IPS DF 4.7 (cell line): ENCODE measurements at regions not wholly inside any gene's neighbourhood (a gene's known extent, or its start where the extent isn't known, plus 50 kb on each side); places are given as distances from the start of the nearest gene placed in this dataset.
"Not testable (repeated sequence)": the region's sequence is repeated elsewhere in the genome, so short reads cannot be mapped to it uniquely, and the experiment has no call there.

Source experiments
- DNase-seq: peaks from one replicate; pipeline ENCODE4 v3.0.0-alpha.2; 2013; ENCODE audit warnings: low spot score; ENCODE audit errors: extremely low read depth

GRCh38 chr3:8405144-8405543 lies 96.5 kb upstream of the LMCD1 start:
- no peak for DNase-seq

GRCh38 chr3:8406479-8406878 lies 95.1 kb upstream of the LMCD1 start:
- no peak for DNase-seq

GRCh38 chr3:8413337-8413926 lies 88.2 kb upstream of the LMCD1 start:
- DNase-seq, result no peak

GRCh38 chr3:8416965-8417364 lies 84.7 kb upstream of the LMCD1 start:
- DNase-seq, result no peak

GRCh38 chr3:8420612-8421011 lies 81.0 kb upstream of the LMCD1 start:
- DNase-seq, result no peak

GRCh38 chr3:8421267-8421666 lies 80.4 kb upstream of the LMCD1 start:
- DNase-seq, result no peak

- no peak for DNase-seq
Measured at GRCh38 chr3:8421711-8422110, 79.9 kb upstream of the LMCD1 start.

GRCh38 chr3:8423307-8423706 lies 78.3 kb upstream of the LMCD1 start:
- no peak for DNase-seq

- no peak for DNase-seq
Measured at GRCh38 chr3:8424281-8424680, 77.3 kb upstream of the LMCD1 start.

GRCh38 chr3:8436661-8437287 lies 64.8 kb upstream of the LMCD1 start:
- no peak for DNase-seq

GRCh38 chr3:8438507-8439079 lies 63.0 kb upstream of the LMCD1 start:
- DNase-seq, result no peak

GRCh38 chr3:8440142-8440541 lies 61.5 kb upstream of the LMCD1 start:
- not testable (repeated sequence) for DNase-seq

- peak; percentile 83 for DNase-seq
Measured at GRCh38 chr3:8441969-8442559, 59.6 kb upstream of the LMCD1 start.

- no peak for DNase-seq
Measured at GRCh38 chr3:8442993-8443650, 58.5 kb upstream of the LMCD1 start.

GRCh38 chr3:8443829-8444791 lies 57.5 kb upstream of the LMCD1 start:
- DNase-seq, result peak; percentile 58

- no peak for DNase-seq
Measured at GRCh38 chr3:8444883-8445282, 56.7 kb upstream of the LMCD1 start.

GRCh38 chr3:8445861-8446260 lies 55.8 kb upstream of the LMCD1 start:
- DNase-seq, result no peak

- DNase-seq, result no peak
Measured at GRCh38 chr3:8446845-8447244, 54.8 kb upstream of the LMCD1 start.

- DNase-seq, result no peak
Measured at GRCh38 chr3:8450618-8451017, 51.0 kb upstream of the LMCD1 start.

- no peak for DNase-seq
Measured at GRCh38 chr3:8451696-8452095, 49.9 kb upstream of the LMCD1 start.
